NOMO-1 (cell line): ENCODE measurements at regions not wholly inside any gene's neighbourhood (a gene's known extent, or its start where the extent isn't known, plus 50 kb on each side); places are given as distances from the start of the nearest gene placed in this dataset.

Experiments
- DNase-seq, 2 experiments: peaks; one replicate each; lab custom pipeline; 2025; ENCODE audit not compliant: unreplicated experiment in 2 of 2; lab: John Stamatoyannopoulos, UW

DNA sequence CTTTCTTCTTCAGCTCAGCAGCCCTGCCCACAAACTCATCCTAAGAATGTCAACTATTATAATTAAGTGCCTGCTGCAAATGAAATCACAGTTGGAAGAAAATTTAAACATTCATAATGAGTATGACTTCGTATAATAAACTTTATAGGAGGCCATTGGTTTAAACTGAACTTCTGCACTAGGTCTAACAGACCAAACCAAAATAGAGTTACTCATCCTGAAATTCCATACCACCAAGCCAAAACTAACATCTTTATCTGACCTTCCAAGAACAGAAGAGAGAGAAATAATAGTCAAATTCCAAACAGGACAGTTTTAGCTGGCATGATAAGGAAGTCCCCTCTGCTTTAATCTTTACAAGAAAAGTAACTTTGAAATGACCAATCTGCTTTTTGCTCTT is 472.4 kb upstream of the PRMT6 start:
- DNase-seq = no peak

DNA sequence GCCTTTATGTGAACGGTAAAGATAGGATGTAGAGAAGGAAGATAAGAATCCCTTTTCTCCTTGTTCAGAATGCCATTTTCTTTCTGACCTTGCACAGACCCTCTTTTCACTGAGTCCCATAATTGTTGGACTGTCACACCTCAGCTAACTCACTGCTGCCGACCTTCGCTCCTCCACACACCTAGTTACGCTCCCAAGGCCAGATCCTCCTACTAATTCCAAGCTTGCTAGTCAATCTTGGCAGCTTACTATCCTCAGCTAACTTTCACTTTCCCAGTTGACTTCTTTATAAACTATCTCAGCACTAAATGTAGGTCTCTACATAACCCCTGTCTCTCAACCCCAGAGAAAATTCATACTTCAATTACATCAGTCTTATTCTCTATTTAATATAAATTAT is 471.8 kb upstream of the PRMT6 start:
- no peak for DNase-seq

DNA sequence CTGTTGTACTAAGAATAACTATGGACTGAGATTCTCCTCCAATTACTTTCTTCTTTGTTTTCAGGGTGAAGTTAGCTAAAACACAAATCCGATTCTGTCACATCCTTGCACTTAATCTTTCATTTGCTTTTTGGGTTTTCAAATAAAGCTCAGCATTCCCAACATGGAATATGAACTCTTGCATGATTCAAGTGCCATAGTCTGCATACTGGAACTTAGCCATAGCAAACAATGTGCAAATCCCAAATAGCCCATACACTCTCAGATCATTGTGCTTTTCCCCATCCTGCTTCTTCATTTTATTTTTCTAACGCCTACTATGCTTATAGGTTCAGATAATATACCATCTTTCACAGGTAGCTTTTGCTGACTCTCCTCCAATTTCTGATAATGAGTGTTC is 455.8 kb upstream of the PRMT6 start:
- DNase-seq = no peak

DNA sequence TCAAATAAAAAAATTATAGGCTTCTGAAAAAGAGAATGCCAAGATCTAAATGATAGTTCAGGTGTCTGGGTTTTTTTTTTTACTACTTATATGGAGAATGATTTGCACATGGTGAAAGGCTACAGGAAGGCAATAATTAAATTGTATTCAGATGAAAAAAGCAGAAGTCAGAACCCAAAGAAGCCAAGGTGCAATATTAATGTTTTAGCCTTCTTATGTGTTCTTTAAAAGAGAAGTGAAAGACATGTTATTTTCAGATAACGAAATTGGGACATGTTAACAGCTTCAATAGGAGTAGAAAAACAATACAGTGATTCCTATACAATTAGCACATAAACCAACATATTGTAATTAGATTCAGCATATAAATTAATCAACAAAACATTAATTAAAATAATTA is 452.9 kb upstream of the PRMT6 start:
- peak in 1 of 2 experiments; percentile 50 for DNase-seq

DNA sequence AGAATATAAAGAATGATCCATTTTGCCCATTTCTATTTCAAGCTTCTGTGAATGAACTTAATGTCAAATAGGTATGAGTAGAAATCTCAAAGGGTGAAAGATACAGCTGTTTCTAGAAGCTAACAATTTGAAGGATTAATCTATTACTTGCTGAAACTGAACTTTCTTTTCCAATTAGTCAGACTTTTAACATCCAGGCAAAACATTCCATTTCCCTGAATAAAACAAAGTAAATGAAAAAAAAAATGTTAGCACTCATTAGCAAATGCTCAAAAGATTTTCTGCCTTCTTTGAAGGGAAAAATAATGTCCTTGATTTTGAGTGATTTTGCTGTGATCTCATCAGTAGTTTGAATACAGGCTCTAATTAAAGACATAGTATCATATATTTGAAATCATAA is 447.6 kb upstream of the PRMT6 start:
- DNase-seq = no peak

DNA sequence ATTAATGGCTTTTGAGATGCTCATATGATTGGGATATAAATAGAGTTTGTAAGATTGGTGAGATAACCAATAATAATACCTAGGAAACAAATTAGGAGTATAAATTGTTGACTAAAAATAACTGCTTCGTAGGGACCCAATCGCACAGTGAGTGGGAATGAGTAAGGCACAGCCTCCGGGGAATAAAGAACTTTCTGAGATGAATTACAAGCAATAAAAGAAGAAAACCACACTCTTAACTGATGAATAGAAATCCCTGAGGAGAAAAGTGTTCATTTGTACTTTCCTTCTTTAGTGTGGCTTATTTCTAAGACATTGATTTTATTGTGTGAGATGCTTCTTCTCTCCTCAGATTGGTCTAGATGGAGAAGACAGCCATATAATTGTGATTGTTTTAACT is 443.4 kb upstream of the PRMT6 start:
- DNase-seq = no peak

DNA sequence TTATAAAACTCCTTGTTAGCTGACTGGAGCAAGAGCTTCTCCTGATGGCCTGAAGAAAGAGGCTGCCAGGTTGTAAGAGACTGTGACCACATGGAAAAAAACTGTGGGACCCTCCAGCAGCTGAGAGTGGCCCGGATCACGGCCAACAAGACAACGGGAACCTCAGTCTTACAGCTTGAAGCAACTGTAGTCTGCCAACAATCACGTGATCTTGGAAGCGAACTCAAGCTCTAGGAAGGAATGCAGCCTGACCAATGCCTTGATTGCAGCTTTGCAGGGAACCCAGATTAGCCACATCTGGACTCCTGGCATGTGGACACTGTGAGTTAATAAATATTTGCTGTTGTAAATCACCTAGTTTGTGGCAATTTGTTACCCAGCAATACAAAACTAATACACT is 442.6 kb upstream of the PRMT6 start:
- DNase-seq = no peak

DNA sequence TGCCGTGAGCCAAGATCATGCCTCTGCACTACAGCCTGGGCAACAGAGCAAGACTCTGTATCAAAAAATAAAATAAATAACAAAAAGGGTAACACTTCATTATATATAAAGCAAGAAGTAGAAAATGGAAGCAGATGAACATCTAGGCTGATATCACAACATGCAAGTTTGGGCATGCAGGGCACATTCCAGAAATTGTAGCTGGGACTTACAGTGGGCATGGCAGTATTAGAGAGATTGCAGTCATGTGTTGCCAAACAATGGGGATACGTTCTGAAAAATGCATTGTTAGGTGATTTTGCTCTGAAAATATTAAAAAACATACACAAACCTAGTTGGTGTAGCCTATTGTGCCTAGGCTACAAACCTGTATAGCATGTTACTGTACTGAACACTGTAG is 441.0 kb upstream of the PRMT6 start:
- DNase-seq = no peak

DNA sequence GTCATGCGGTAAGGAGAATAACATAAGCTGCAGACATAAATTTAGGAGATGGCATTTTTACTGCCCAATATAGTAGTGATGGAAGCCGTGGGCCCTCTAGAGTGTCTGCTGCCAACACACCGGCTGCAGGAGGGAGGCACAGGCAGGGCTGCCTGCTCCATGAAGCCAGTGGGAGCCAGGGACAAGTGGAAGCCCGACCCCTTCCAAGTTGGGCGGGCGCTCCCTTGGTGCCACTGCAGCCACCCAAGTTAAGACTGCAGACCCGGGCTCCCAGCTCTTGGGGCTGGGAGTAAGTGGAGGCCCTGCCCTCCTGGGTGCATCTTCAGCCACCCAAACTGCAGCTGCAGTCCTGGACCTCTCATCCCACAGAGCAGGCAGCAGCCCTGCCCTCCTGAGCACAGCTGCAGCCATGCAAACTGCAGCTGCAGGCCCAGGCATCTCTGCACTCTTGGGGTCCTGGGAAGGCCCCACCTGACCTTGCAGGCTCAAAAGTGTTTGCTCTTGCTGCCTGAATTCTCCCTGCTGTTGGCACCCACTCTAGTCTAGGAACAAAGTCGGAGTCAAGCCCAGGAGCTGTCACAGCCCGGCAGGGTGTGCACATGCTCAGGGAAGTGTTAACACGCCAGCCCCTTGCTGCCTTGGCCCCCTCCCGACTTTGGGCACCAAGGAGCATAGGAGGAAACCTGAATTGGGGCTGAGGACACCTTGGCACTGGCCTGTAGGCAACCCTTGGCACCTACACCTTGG is 437.2 kb upstream of the PRMT6 start:
- no peak for DNase-seq

DNA sequence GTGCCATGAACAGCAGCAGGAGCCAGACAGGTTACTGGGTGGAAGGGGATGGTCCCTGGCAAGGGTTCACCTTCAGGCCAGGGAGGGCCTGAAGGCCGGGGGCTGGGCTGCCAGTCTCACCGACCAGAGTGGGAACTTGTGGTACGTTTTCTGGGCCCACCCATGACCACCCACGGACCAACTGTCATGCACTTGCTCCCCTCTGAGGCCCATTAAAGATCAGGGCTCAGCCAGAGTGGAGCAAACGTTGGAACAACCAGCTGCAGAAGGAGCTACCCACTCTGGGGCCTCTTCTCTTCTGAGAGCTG is 436.7 kb upstream of the PRMT6 start:
- no peak for DNase-seq

DNA sequence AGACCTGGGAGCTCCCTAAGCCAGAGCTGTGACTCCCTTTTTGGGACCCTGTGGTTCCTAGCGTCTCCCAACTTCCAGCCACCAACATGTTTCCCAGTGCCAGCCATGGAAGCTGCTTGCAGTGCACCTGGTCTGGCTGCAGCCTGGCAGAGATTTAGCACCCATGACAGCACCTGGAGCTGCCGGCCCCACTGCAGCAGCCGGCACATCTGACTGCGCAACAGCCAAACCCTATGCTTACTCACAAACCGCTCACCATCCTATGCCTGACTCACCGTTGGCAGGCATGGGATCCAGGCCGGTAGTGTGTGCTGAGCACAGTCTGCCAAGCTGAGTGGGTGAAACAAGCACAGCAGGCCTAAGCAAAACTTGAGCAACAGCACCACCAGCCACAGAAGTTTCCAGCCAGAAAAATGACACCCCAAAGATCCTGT is 435.9 kb upstream of the PRMT6 start:
- no peak for DNase-seq

DNA sequence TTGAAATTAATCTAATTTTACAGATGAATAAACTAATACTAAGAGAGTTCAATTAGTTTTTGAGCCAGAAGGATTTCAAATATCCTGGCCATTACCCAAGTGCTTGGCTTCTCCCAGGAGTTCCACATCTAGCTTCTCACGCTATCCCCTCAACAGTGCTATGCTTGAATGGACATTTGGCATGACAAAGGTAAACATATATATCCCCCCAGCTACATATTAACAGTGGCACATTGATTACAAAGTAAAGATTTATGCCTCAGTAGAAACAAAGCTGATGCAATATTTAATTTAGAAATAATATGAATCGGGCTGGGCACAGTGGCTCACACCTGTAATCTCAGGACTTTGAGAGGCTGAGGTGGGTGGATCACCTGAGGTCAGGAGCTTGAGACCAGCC is 434.6 kb upstream of the PRMT6 start:
- DNase-seq = no peak

DNA sequence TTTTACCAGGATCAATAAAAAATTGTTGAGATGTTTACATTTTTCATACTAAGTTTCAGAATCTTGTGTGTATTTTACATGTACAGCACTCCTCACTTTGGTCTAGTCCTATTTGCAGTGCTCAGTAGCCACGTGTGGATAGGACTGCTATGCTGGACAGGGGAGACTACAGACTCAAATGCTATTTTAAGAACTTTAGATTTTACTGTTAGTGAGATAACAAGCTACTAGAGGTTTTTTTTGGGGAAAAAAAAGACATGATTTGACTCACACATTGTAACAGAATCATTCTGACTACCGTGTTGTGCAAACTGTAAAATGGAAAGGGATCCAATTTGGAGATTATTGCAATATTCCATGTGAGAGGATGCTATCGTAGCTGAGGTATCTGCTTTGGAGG is 418.9 kb upstream of the PRMT6 start:
- DNase-seq = no peak

DNA sequence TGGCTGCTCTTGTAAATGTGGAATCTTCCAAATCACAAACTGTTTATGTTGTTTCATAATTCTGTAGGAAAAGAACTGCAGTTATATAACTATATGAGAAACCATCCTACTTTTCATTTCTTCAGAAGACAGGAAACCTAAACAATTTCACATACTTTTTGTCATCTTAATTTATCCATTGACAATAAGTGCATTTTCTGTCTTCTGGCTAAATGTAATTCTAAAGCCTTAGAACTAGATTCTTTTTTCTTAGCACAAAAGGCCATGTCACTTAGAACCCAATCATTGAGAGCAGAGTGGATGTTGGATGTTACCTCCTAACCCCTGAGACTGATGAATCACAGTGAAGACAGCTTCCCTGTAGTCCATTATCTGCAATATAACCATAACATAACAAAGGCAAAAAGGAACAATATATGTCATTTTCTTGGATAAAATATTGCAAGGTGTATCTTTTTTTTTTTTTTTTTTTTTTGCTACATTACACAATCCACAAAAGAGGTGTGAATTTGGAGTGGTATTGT is 410.2 kb upstream of the PRMT6 start:
- no peak for DNase-seq

DNA sequence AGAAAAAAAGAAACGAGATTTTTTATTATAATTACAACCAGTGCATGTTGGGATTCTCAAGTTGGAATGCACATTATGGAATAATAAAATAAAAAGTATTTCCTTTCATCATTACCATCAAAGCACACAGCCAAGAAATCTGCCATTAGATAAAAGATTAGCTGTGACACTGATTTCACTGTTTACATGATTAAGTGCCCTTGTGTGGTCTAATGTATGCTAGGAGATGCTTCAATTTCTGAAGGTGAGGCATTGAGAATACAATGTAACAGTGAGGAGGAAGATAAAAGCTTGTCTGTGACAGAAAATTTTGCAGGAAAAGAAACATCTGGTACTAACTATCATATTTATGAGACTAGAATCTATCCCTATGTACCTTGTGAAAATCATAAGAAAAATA is 409.7 kb upstream of the PRMT6 start:
- DNase-seq = no peak

DNA sequence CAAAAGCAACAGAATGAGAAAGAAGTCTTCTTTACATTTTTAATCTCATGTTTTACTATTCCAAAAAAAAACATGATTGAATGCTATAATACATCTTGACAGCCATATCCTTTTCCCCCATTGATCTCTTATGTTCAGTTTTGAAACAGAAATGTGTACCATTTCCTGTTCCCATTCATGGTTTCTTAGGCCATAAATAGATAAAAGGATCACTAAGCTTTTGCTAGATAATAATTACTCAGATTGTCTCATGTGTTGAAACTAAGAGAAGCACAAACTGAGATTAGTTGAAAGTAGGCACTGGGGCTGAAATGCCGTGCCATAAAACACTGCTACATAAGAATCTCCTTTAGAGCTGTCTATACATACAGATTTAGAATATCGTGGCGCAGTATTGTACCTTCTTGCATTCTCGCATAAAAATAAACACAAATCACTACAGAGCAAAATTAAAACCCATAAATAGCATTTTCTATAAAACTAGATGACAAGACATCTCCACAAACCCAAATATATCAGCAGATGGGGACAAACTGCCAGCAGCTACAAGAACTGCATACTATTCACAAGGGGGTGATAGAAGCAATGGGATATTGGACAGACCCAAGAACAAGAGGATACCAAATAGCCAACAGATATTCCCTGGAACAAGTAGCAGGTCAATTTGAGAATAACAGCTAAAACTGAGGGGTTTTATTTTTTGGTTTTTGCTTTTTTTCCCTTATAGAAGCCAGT is 405.3 kb upstream of the PRMT6 start:
- DNase-seq = no peak

DNA sequence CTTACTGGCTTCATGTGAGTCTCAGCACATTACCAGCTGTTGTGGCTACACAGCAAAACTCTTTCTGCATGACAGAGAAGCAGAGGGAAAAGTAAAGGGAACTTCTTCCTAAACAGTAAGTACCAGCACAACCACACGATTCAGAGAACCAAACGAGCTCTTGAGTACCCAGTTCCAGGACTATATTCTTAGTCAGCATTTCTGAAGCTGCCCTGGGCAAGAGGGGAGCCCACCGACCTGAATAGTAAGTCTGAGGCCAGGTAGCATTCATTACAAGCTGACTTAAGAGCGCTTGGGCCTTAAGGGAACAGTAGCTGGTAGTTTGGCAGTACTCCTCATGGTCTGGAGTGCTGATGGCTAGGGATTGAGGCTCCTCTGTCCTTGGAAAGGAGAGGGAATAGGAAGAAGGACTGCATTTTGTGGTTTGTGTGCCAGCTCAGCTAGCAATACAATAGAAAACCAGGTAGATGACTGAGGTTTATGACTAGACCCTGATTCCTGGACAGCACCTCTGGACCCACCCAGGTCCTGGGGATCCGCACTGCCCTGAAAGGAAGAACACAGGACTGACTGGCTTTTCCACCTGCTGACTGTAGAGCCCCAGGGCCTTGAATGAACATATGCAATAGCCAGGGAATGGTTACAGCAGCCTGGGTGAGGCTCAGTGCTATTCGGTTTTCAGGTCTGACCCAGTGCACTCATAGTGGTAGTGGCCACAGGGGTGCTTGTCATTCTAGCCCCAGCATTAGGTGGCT is 396.8 kb upstream of the PRMT6 start:
- no peak for DNase-seq

DNA sequence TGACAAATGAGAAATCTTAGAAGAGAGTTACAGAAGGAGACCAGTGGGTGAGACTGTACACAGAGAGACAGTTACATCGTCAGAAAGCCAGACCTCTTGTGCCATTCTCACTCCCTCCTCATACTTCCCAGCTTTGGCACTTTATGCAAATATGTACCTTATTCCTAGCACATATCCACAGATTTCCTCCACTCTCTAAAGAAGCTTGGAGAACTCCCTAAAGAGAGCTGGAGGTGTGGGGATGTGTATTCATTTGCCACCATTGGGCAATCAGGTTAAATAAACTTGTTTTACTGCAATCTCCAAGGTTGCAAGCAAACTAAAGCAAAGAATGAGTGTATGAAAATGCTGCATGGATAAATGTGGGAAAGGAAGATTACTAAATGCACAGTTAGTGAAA is 380.9 kb upstream of the PRMT6 start:
- DNase-seq = no peak

DNA sequence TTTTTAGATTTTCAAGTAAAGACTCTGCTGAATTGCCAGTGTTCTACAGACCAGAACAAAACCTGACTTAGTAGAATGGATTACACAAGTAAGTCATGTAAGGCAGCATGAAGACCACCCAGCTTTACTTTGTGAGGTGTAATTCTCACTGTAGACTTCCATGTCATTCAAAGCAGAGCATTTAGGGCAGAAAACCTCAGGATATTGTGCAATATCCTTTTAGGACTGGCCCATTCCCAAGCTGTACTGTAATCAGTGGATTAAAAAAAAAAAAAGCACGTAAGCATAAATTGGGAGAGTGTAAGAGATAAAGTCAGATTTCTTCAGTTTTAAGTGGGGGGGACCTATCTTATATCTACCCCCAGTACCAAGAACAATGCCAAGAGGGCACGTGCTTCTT is 380.5 kb upstream of the PRMT6 start:
- DNase-seq = no peak

DNA sequence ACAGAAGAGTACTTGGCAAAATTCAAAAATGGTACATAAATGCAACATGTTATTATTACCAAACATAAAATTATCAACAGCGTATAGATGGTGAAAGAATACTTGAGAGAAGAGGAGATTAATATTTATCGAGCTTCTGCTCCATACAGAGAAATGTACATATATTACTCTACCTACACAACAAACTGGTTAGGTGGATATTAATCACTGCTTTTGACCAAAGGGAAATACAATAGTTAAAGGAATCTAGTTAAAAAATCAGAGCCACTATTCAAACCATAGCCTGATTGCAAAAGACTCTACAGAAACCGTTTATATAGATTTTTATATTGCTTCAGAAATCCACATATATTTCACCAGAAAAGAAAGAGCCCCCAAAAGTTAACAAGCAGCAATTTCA is 379.3 kb upstream of the PRMT6 start:
- DNase-seq = no peak

DNA sequence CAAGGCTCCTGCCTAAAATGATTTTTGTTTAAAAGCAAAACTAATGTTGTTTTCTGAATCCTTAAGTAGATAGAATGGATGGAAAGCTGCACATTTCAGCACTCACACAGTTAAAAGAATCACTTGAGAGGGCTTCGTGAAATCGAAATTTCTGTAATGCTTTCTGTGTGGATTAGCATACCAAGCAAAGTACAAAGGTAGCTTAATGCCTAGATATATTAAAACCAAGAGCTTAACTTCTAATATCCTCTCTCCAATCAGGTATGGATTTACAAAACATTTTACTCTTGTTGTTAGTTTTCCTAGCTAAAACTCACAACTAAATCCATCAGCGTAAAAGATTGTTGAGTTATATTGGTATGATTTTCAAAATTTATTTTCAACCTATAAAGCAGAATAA is 378.8 kb upstream of the PRMT6 start:
- DNase-seq = no peak
